A204.1 (cell line): ENCODE measurements at regions not wholly inside any gene's neighbourhood (a gene's known extent, or its start where the extent isn't known, plus 50 kb on each side); places are given as distances from the start of the nearest gene placed in this dataset.

Source experiments
- FAIRE-seq: peaks from 2 replicates; lab custom pipeline; 2012; peaks lifted over from hg19 to GRCh38; lab: Jason Lieb, UNC

- no peak for FAIRE-seq
Observed at GRCh38 chr4:54359919-54360650, 131.0 kb downstream of the PDGFRA start.

- FAIRE-seq = no peak
Observed at GRCh38 chr4:54363037-54363436, 133.9 kb downstream of the PDGFRA start.

DNA sequence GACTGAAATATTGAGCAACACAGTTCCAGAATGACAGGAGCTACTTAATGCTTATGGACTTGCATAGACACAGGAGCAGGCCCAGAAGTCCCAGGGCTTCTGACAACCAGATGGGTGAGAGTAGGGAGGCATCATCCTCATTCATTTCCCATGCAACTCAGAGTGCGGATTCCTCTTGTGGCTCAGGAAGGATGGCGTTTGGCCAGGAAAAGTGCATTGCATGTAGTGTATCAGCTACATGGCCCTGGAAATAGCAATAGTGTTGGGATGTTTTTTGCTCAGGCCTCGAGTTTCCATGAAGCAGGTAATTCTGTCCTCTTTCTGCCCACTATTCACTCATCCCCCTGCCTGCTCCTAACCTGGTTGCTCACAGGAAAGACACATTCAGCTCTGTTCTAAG lies 136.6 kb downstream of the PDGFRA start:
- FAIRE-seq = no peak

DNA sequence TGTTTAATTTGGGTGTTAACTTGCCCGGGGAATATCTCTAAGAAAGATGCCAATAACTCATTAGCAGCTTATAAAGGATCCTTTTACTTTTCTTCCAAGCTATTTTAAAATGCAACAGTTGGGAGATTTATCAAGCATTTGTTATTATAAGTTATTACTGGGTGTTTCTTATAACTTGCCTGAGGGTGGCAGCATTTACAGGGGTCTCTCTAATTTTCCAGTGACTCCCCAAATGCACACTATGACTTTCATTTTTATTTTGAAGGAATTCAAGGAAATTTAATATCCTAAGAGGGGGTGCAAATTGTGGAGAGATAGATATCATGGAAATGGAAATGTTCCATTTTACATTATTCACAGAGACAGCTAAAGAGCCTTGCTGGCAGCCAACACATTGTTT lies 138.0 kb downstream of the PDGFRA start:
- no peak for FAIRE-seq

DNA sequence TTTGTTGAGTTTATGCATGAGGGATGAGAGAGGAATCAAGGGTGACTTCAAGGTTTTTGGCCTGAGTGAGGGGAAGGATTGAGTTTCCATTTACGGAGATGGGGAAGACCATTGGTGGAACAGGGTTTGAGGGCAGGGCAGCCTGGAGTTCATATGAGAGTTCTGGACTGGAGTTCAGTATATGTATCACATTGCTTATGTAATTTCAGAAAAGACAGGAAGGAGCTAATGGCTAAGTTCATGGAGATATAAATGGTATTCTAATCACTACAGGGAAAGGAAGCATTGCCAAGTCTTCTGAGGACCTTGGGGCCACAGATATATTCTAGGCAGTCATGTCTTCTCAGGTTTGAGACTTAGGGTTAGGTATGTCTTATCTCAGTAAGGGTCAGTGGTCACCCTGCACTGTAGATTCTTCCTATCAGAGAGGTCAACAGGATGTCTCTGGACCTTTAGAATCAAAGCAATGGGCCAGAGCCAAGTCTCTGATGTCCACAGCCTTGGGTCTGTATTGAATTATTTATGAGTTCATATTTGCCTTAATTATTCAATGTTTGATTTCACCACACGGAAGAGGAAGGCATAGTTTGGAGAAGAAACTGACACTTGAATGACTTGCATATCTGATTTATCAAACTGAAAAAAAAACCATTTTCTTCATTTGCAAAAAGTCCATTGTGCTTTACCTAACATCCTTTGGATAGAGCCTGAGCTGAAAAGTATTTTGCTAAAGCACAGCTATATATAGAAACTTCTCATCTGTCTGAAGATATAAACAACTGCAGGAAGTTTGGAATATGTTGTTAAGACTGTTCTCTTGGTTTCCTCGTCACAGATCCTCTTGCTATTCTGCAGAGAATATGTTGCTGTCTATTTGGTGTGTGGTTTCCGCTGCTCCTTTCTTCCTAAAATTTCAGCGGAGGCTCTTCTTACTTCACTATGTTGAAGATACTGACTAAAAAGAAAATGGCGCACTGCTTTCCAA lies 139.5 kb downstream of the PDGFRA start:
- FAIRE-seq = no peak

- no peak for FAIRE-seq
Observed at GRCh38 chr4:54371173-54371572, 142.1 kb downstream of the PDGFRA start.

- no peak for FAIRE-seq
Observed at GRCh38 chr4:54372951-54373350, 143.9 kb downstream of the PDGFRA start.

- no peak for FAIRE-seq
Observed at GRCh38 chr4:54373718-54374210, 144.7 kb downstream of the PDGFRA start.

GRCh38 chr4:54378461-54378860 lies 149.4 kb downstream of the PDGFRA start:
- FAIRE-seq = no peak

- no peak for FAIRE-seq
Observed at GRCh38 chr4:54384152-54384551, 155.1 kb downstream of the PDGFRA start.

GRCh38 chr4:54384563-54384962 lies 155.5 kb downstream of the PDGFRA start:
- FAIRE-seq = no peak

- FAIRE-seq = no peak
Observed at GRCh38 chr4:54386042-54386669, 157.1 kb downstream of the PDGFRA start.

GRCh38 chr4:54386693-54387092 lies 157.6 kb downstream of the PDGFRA start:
- FAIRE-seq = no peak

DNA sequence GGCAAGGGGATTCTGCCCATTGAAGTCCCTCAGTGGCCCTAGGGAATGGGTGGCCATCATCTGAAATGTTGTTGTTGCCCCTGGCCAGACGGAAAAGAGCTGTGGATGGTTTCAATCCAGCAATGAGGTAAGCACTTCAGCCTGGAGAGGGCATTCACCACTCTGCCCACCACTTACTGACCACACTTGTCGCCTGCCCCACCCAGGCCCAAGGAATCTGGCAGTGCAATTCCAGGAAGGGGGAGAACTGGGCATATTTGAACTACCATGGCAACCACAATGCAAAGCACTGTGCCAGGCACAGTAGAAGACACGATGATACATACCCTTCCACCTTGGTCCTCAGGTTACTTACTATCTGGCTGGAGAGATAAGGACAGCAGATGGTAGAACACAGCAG lies 161.6 kb downstream of the PDGFRA start:
- FAIRE-seq = no peak

GRCh38 chr4:54391104-54391503 lies 162.0 kb downstream of the PDGFRA start:
- no peak for FAIRE-seq

- no peak for FAIRE-seq
Observed at GRCh38 chr4:54392479-54392878, 163.4 kb downstream of the PDGFRA start.

GRCh38 chr4:54393243-54393642 lies 164.2 kb downstream of the PDGFRA start:
- no peak for FAIRE-seq

GRCh38 chr4:54395013-54395527 lies 166.0 kb downstream of the PDGFRA start:
- no peak for FAIRE-seq

DNA sequence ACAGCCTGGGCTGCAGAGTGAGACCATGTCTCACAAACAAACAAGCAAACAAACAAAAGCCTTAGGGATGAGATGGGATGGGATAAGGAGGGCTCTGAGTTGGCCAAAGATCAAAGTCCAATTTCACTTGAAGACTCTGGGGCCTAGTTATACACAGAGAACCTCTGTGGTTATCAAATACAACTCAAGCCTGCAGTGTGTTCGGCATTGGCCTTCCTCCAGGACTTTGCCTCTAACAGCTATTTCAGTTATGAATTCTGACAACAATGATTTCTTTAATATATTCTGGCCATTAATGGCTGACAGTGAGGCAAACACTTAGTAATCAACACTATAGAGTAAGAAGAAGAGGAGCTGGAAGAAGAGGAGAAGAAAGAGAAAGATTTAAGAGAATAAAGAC lies 171.1 kb downstream of the PDGFRA start:
- no peak for FAIRE-seq

DNA sequence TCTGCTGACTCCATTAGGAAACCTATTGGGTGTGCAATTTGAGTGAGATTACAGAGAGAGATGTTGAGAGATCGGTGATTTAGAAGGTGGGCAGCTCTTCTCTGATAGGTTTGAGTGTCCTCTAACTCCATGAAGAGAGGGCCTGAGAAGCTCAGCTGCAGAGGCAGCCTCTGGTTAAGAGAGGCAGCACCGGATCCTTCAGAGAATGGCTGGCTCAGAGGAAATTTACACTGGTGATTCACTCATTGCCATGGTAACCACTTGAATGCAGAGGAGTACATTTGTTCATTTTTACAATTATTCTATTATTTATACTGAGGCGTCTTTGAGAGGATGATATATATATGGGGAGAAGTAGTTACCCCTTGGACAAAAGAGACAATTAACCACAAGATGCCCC lies 171.7 kb downstream of the PDGFRA start:
- FAIRE-seq = no peak

GRCh38 chr4:54402880-54403480 lies 173.9 kb downstream of the PDGFRA start:
- no peak for FAIRE-seq
